ENCODE measurements at regions not wholly inside any gene's neighbourhood (a gene's known extent, or its start where the extent isn't known, plus 50 kb on each side); places are given as distances from the start of the nearest gene placed in this dataset.

DNA sequence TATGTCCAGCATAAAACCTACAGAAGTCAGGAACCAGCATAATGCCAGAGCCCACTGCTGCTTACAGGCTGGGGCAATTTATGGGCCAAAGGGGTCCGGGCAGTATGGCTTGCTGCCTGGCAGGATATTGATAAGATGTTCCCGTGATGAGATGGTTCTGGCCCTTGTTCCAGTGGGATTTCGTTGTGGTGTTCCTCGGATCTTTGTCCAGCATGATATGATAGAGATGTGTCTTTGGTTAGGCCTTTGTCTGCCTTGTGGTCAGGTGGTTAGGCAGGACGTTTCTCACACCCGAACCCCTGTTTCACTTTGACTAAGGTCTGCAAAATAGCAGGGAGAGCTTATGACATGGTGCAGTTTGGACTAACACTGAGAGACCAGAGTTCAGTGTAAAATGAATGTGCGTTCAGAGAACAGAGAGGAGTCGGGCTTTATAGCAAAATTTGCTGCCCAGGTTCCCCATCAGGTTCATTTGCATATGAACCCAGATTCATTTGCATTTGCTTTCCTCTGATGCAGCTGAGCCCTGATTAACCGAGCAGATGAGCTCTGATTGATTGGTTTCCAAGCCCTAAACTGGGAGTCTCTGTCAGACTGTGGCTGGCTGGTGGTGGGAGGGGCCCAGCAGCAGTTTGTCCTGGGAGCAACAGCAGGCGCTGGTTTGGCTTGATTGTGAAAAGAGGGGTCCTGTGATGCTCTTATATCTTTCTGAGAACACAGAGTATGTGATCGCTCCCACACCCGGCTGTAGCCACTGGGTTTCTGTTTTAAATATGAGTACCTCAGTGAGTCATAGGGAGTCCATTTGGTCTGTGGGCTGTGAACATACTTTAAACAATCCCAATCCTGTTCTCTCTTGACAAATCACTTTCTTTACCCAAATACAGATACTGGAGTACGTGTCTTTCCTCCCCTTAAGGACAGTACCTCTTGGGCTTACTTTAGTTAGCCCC lies 156.3 kb upstream of the PZP start:
- Histone ChIP-seq H3K4me1 (ENCODE audit: insufficient read depth, low read length, poor library complexity, severe bottlenecking) (peaks cover 8% of the 10 kb centered on the region), H3K4me2 (ENCODE audit: low read length) (0 out of 2 replicates have a peak overlapping the region, but pooled peaks have one; percentile 12), H3K36me3 (ENCODE audit: insufficient read depth, low read length) (no peaks in the 10 kb centered on the region), H3K79me2 (ENCODE audit: insufficient read depth, low read depth, low read length) (no peaks in the 10 kb centered on the region), H2AFZ (ENCODE audit: low read length) (peak overlapping the region; percentile 12; the same call in 1 of the 2 replicates), H3K27ac (ENCODE audit: low read depth, low read length, poor library complexity, severe bottlenecking) (no peak overlapping the region), H3K9me2 (ENCODE audit: insufficient read depth, low read length) (no peaks in the 10 kb centered on the region), H4K20me1 (ENCODE audit: insufficient read depth, low read length) (no peaks in the 10 kb centered on the region), H3K4me3 (ENCODE audit: low read depth, low read length, poor library complexity, severe bottlenecking) (no peak overlapping the region), H3K9me3 (ENCODE audit: low read length) (no peaks in the 10 kb centered on the region)
- peak; percentile 9 for DNase-seq (ENCODE audit: low spot score)
- TF ChIP-seq EZH2phosphoT487 (IDR thresholded peaks at IDR 0.05; ENCODE audit: borderline replicate concordance, low read depth, low read length), result no peak
- TF ChIP-seq, protein P1, sequence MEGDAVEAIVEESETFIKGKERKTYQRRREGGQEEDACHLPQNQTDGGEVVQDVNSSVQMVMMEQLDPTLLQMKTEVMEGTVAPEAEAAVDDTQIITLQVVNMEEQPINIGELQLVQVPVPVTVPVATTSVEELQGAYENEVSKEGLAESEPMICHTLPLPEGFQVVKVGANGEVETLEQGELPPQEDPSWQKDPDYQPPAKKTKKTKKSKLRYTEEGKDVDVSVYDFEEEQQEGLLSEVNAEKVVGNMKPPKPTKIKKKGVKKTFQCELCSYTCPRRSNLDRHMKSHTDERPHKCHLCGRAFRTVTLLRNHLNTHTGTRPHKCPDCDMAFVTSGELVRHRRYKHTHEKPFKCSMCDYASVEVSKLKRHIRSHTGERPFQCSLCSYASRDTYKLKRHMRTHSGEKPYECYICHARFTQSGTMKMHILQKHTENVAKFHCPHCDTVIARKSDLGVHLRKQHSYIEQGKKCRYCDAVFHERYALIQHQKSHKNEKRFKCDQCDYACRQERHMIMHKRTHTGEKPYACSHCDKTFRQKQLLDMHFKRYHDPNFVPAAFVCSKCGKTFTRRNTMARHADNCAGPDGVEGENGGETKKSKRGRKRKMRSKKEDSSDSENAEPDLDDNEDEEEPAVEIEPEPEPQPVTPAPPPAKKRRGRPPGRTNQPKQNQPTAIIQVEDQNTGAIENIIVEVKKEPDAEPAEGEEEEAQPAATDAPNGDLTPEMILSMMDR (conservative IDR thresholded peaks at IDR 0.05; ENCODE audit: low read length), result no peak
- intact Hi-C loops (cut with micrococcal nuclease; ENCODE audit: unreplicated experiment), result no loop called here
- POLR2A ChIA-PET, result no interaction called here
- no TSS peak for BruUV-seq (replicated peaks)
- CTCF ChIA-PET (ENCODE audit: unreplicated experiment), result interaction anchor here (0.9 kb wide), 1 partner anchor 13 kb away, joined by 4 read pairs; no protein-coding TSS in a partner anchor

DNA sequence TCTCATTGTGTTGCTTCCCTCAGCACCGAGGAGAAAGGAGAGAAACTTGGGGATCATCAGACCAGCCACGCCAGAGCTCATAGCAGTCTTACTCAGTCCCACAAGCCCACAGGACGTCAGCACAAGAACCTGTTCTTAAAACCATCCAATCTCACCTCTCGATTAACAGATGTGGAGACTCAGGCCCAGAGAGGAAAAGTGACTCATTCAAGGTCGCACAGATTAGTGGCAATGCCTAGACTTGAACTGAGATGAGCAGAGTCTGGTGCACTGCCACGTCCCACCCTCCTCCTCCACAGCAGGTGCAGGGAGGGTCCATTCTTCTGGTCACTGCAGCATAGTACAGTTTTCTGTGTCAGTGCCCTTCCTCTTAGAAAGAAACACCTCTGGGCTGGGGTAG lies 154.9 kb upstream of the PZP start:
- CTCF ChIA-PET (ENCODE audit: unreplicated experiment), result no interaction called here
- H4K20me1 ChIP-seq (ENCODE audit: insufficient read depth, low read length), result no peaks in the 10 kb centered on the region
- H3K79me2 ChIP-seq (ENCODE audit: insufficient read depth, low read depth, low read length), result no peaks in the 10 kb centered on the region
- H3K9me2 ChIP-seq (ENCODE audit: insufficient read depth, low read length), result no peaks in the 10 kb centered on the region
- no peak overlapping the region for H3K4me3 ChIP-seq (ENCODE audit: low read depth, low read length, poor library complexity, severe bottlenecking)
- H3K4me1 ChIP-seq (ENCODE audit: insufficient read depth, low read length, poor library complexity, severe bottlenecking), result peaks cover 8% of the 10 kb centered on the region
- H3K27ac ChIP-seq (ENCODE audit: low read depth, low read length, poor library complexity, severe bottlenecking), result no peak overlapping the region
- no peak for DNase-seq (ENCODE audit: low spot score)
- intact Hi-C loops (cut with micrococcal nuclease; ENCODE audit: unreplicated experiment), result no loop called here
- H3K4me2 ChIP-seq (ENCODE audit: low read length), result no peak overlapping the region
- no peaks in the 10 kb centered on the region for H3K9me3 ChIP-seq (ENCODE audit: low read length)
- no peak for TF ChIP-seq EZH2phosphoT487 (IDR thresholded peaks at IDR 0.05; ENCODE audit: borderline replicate concordance, low read depth, low read length)
- TF ChIP-seq, protein P1 (conservative IDR thresholded peaks at IDR 0.05; ENCODE audit: low read length), result no peak
- no TSS peak for BruUV-seq (replicated peaks)
- H3K36me3 ChIP-seq (ENCODE audit: insufficient read depth, low read length), result no peaks in the 10 kb centered on the region; the same call in 1 of the 2 replicates
- POLR2A ChIA-PET, result interaction anchor here (1.5 to 2.7 kb wide), 2 partner anchors 9 to 10 kb away, joined by 3 to 7 read pairs; no protein-coding TSS in a partner anchor
- no peak overlapping the region for H2AFZ ChIP-seq (ENCODE audit: low read length)
